Omental fat pad (tissue), 3 donors: ENCODE measurements at regions not wholly inside any gene's neighbourhood (a gene's known extent, or its start where the extent isn't known, plus 50 kb on each side); places are given as distances from the start of the nearest gene placed in this dataset.
"Not testable (repeated sequence)": the region's sequence is repeated elsewhere in the genome, so short reads cannot be mapped to it uniquely, and the experiment has no call there.

Experiments used
- ATAC-seq: fragments of 150-250 bp; one replicate; pipeline ENCODE4 v1.9.1; 2016; ENCODE audit warnings: mild to moderate bottlenecking, moderate library complexity; ENCODE audit not compliant: low FRiP score
- DNase-seq: peaks from one replicate; pipeline ENCODE4 v3.0.0-alpha.2; 2019; ENCODE audit warnings: low spot score
- CTCF ChIP-seq, 3 donors: fragments of 450-650 bp; IDR thresholded peaks; one replicate each; pipeline ENCODE4 v1.5.1; 2016 to 2017; ENCODE audit warnings: antibody characterized with exemption in 3 of 3, mild to moderate bottlenecking in 3 of 3, moderate library complexity in 2 of 3

- no peak for DNase-seq
- ATAC-seq: no peak
- TF ChIP-seq CTCF (IDR thresholded peaks at IDR 0.05): no peak
Measured at GRCh38 chr1:80566867-80567266, 1233.9 kb upstream of the ADGRL2 start.

- DNase-seq (no peak), ATAC-seq (no peak)
- TF ChIP-seq CTCF (IDR thresholded peaks at IDR 0.05): no peak
Measured at GRCh38 chr1:80566123-80566522, 1234.6 kb upstream of the ADGRL2 start.

- no peak for TF ChIP-seq CTCF (IDR thresholded peaks at IDR 0.05)
- DNase-seq (no peak), ATAC-seq (no peak)
Measured at GRCh38 chr1:80565406-80565805, 1235.3 kb upstream of the ADGRL2 start.

- no peak for DNase-seq
- ATAC-seq: no peak
- no peak for TF ChIP-seq CTCF (IDR thresholded peaks at IDR 0.05)
Measured at GRCh38 chr1:80542231-80542630, 1258.5 kb upstream of the ADGRL2 start.

- ATAC-seq: no peak
- no peak for TF ChIP-seq CTCF (IDR thresholded peaks at IDR 0.05)
Measured at GRCh38 chr1:80540596-80540995, 1260.1 kb upstream of the ADGRL2 start.

GRCh38 chr1:80540149-80540548 is 1260.6 kb upstream of the ADGRL2 start:
- no peak for ATAC-seq
- TF ChIP-seq CTCF (IDR thresholded peaks at IDR 0.05): no peak
- DNase-seq: no peak

More at GRCh38 chr1:80540596-80540995, 1260.1 kb upstream of the ADGRL2 start:
- DNase-seq: no peak

GRCh38 chr1:80539298-80539697 is 1261.4 kb upstream of the ADGRL2 start:
- not testable (repeated sequence) for DNase-seq, ATAC-seq

- TF ChIP-seq CTCF (IDR thresholded peaks at IDR 0.05): no peak
- DNase-seq (no peak), ATAC-seq (no peak)
Measured at GRCh38 chr1:80536461-80536860, 1264.3 kb upstream of the ADGRL2 start.
